ENCODE measurements at regions not wholly inside any gene's neighbourhood (a gene's known extent, or its start where the extent isn't known, plus 50 kb on each side); places are given as distances from the start of the nearest gene placed in this dataset.

DNA sequence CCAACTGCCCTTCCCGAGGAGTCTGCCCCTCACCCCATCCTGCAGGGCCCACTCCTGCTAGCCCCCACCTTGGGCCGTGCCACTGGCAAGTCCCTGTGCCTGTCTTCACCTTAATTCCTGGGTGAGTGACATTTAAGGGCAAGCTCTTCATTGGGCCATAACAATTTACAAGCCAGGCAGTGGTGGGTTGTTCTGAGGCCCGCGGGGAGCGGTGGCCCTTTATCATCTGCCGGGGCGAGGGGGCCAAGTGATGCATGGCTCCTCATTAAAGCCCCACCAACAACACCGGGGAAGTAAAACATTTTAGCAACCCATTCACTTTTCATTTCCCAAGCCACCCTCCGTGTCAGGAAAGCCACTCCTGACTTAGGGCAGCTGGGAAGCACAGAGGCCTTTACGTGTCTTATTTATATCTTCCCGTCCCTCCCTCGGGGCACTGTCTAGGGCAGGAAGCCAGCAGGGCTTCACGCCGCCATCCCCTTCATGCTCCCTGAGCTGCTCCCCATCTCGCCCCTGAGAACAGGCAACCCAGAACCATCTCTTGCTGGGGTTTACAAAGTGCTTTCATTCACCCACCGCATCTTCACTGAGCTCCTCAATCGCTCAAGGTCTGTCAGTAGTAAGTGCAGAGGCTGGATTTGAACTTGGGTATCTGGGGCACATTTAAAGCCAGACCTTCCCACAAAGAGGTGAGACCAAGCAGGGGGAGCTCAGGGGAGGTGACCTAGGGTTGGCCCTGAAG is 55.5 kb upstream of the CCDC167 start:
- DNase-seq: no peak

GRCh38 chr6:37554480-37554819 is 54.8 kb upstream of the CCDC167 start:
- no peak for DNase-seq

DNA sequence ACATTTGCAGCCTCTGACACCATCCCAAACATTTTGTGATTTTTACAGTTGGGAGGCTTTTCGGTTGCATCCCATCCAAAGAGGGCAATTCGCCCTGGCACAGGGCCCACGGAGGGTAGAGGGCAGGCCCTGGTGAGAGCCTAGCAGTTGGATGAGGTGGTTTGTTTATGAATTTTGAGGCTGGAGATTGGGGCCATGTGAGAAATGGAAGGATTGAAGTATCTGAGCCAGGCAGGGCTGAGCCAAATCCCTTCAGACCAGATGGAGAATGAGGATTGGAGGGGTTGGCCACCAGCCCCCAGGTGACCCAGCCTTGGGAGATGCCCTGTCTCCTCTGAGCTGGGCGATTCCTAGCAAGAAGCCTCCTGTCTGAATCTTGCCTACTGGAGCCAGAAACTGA is 52.6 kb upstream of the CCDC167 start:
- no peak for DNase-seq

DNA sequence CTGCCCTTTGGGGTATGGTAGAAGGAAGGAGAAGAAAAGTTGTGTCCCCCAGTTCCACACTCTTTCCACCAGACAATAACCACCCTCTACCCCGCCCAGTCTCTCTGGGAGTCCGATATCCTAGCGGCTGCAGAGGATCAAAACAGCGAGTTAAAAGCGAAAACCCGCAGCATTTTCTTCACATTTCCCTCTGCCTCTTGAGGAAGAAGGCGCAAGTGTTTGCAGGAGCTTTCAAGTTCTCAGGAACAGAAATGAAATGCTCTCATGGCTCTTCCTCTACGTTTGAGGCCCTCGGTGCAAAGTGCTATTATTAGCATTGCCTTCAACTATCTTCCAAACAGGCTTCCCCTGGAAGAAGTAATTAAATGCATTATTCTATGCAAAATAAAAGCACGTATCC is 52.2 kb upstream of the CCDC167 start:
- DNase-seq: no peak

GRCh38 chr6:37551446-37551845 is 51.8 kb upstream of the CCDC167 start:
- no peak for DNase-seq

DNA sequence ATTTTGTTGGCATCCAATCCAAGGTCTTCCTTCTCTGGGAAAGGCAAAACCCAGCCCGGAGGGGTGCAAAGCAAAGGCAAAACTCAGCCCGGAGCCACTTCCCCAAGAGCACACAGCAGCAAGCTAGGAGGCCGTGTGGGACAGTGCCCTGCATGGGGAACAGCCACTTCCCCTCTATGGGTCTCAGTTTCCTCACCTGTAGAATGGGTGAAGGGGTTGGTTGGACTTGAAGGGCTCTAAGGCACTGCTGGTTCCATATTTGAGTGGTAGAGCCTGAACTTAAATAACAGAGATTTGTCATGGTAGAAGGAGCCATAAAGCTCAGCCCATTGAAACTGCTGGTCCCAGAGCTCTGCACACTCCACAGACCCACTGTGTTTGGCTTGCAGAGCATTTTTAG is 51.3 kb upstream of the CCDC167 start:
- no peak for DNase-seq

- DNase-seq: no peak
Observed at GRCh38 chr6:37550191-37550831, 50.6 kb upstream of the CCDC167 start.

- no peak for DNase-seq
Observed at GRCh38 chr6:37549558-37549957, 49.9 kb upstream of the CCDC167 start.
